ENCODE measurements at regions not wholly inside any gene's neighbourhood (a gene's known extent, or its start where the extent isn't known, plus 50 kb on each side); places are given as distances from the start of the nearest gene placed in this dataset.
"Not testable (repeated sequence)": the region's sequence is repeated elsewhere in the genome, so short reads cannot be mapped to it uniquely, and the experiment has no call there.

- no peak for DNase-seq (ENCODE audit: low read depth)
- TF ChIP-seq CTCF (IDR thresholded peaks at IDR 0.05; ENCODE audit: insufficient read depth, low read depth, low read length, missing control alignments): no peak
Measured at GRCh38 chr4:3376266-3376665, 65.5 kb upstream of the HGFAC start.

GRCh38 chr4:3377557-3377956 is 64.2 kb upstream of the HGFAC start:
- H3K4me3 ChIP-seq (ENCODE audit: low read depth, low read length): no peak overlapping the region
- DNase-seq (ENCODE audit: low read depth): no peak
- TF ChIP-seq CTCF (IDR thresholded peaks at IDR 0.05; ENCODE audit: insufficient read depth, low read depth, low read length, missing control alignments): no peak

More at GRCh38 chr4:3376266-3376665, 65.5 kb upstream of the HGFAC start:
- H3K4me3 ChIP-seq (ENCODE audit: low read depth, low read length): no peak overlapping the region

GRCh38 chr4:3380336-3380735 is 61.4 kb upstream of the HGFAC start:
- not testable (repeated sequence) for H3K4me3 ChIP-seq (ENCODE audit: low read depth, low read length); DNase-seq (ENCODE audit: low read depth)

- DNase-seq (ENCODE audit: low read depth); H3K4me3 ChIP-seq (ENCODE audit: low read depth, low read length): not testable (repeated sequence)
Measured at GRCh38 chr4:3381208-3381607, 60.6 kb upstream of the HGFAC start.

GRCh38 chr4:3382251-3382650 is 59.5 kb upstream of the HGFAC start:
- no peak for DNase-seq (ENCODE audit: low read depth)
- no peak for TF ChIP-seq CTCF (IDR thresholded peaks at IDR 0.05; ENCODE audit: insufficient read depth, low read depth, low read length, missing control alignments)
- no peak overlapping the region for H3K4me3 ChIP-seq (ENCODE audit: low read depth, low read length)

- TF ChIP-seq CTCF (IDR thresholded peaks at IDR 0.05; ENCODE audit: insufficient read depth, low read depth, low read length, missing control alignments): no peak
- DNase-seq (ENCODE audit: low read depth): no peak
Measured at GRCh38 chr4:3384391-3384770, 57.4 kb upstream of the HGFAC start.

GRCh38 chr4:3384771-3385710 is 56.7 kb upstream of the HGFAC start:
- DNase-seq (ENCODE audit: low read depth): peak; percentile 16
- TF ChIP-seq CTCF (IDR thresholded peaks at IDR 0.05; ENCODE audit: insufficient read depth, low read depth, low read length, missing control alignments): no peak
- H3K4me3 ChIP-seq (ENCODE audit: low read depth, low read length): no peak overlapping the region

More at GRCh38 chr4:3384391-3384770, 57.4 kb upstream of the HGFAC start:
- H3K4me3 ChIP-seq (ENCODE audit: low read depth, low read length): no peak overlapping the region

All from GM12865 (cell line).